ENCODE measurements at regions not wholly inside any gene's neighbourhood (a gene's known extent, or its start where the extent isn't known, plus 50 kb on each side); places are given as distances from the start of the nearest gene placed in this dataset.
A peak's percentile ranks its signal among the peaks of the same experiment; 100 is the strongest.

- no peak overlapping the region for H2BK120ac ChIP-seq (ENCODE audit: low read depth, low read length)
- H3K23ac ChIP-seq (ENCODE audit: low read depth, low read length), result no peak overlapping the region
- H3K18ac ChIP-seq (ENCODE audit: low read depth, low read length), result no peak overlapping the region
- dilution Hi-C loops (cut with HindIII; ENCODE audit: low sequenced_read_pairs, unreplicated experiment), result no loop called here
- intact Hi-C loops (cut with micrococcal nuclease), result no loop called here
- no peak overlapping the region for H2BK20ac ChIP-seq (ENCODE audit: low read depth, low read length)
- H3K14ac ChIP-seq (replicated peaks; ENCODE audit: low read depth, low read length), result no peak overlapping the region
- DNase-seq (no peak), ATAC-seq (ENCODE audit: low read depth) (no peak)
- WGBS, 2 experiments (ENCODE audit: extremely low coverage in 2 of 2, insufficient read length in 1 of 2), result 25% methylated on average over 6 of the region's 11 CpGs; no CpG with 5 or more reads in 1 of the 2 experiments
- peaks cover 6% of the 10 kb centered on the region for H3K9me3 ChIP-seq (ENCODE audit: control insufficient read depth, insufficient read depth, low read length)
- no peaks in the 10 kb centered on the region for H4K20me1 ChIP-seq (ENCODE audit: insufficient read depth, low read length)
- no peak overlapping the region for H2BK15ac ChIP-seq (ENCODE audit: low read depth, low read length)
- no peak overlapping the region for H3K4me3 ChIP-seq (ENCODE audit: insufficient read depth, low read depth, low read length)
- H4K8ac ChIP-seq (ENCODE audit: low read depth in 2 of 2, low read length in 2 of 2), result no peak overlapping the region
- H3K4me2 ChIP-seq (ENCODE audit: low read depth, low read length), result peak overlapping the region; percentile 57
- H3K9me1 ChIP-seq (ENCODE audit: insufficient read depth, low read length), result no peaks in the 10 kb centered on the region
- H2AK9ac ChIP-seq (replicated peaks; ENCODE audit: low read depth, low read length, poor library complexity), result no peak overlapping the region
- H2BK5ac ChIP-seq (ENCODE audit: low read depth, low read length, poor library complexity, severe bottlenecking), result no peak overlapping the region
- ChIA-PET CTCF (no interaction called here), POLR2A (ENCODE audit: unreplicated experiment) (no interaction called here)
- no peaks in the 10 kb centered on the region for H3K4me1 ChIP-seq (ENCODE audit: control insufficient read depth, insufficient read depth, low read length)
- H3K27me3 ChIP-seq (ENCODE audit: control insufficient read depth, insufficient read depth, low read length), result peaks cover 34% of the 10 kb centered on the region
- TF ChIP-seq CTCF (conservative IDR thresholded peaks at IDR 0.05; ENCODE audit: low read depth, low read length) (no peak), BHLHE40 (IDR thresholded peaks at IDR 0.05; ENCODE audit: low read depth, low read length) (peak; percentile 18; the same call in 1 of the 2 replicates)
- peak overlapping the region; percentile 13 for H2AFZ ChIP-seq (replicated peaks; ENCODE audit: low read length, poor library complexity)
- H2AK5ac ChIP-seq (ENCODE audit: low read depth, low read length), result no peak overlapping the region
- in situ Hi-C loops (cut with MboI; ENCODE audit: low sequenced_read_pairs), result no loop called here
- H4K5ac ChIP-seq (ENCODE audit: low read depth, low read length), result no peak overlapping the region
- BruUV-seq (replicated peaks), result no TSS peak
- no peak overlapping the region for H3K9ac ChIP-seq (ENCODE audit: low read depth, low read length)
- no peaks in the 10 kb centered on the region for H3K79me1 ChIP-seq (ENCODE audit: low read depth in 1 of 2, low read length in 2 of 2)
- H3K36me3 ChIP-seq (ENCODE audit: control insufficient read depth, insufficient read depth, low read length), result no peaks in the 10 kb centered on the region
- no peak overlapping the region for H4K91ac ChIP-seq (ENCODE audit: insufficient read depth, low read depth, low read length)
- H3K4ac ChIP-seq (ENCODE audit: low read depth, low read length), result no peak overlapping the region
- no peak overlapping the region for H3K27ac ChIP-seq (ENCODE audit: insufficient read depth, low read length)
- H3K56ac ChIP-seq (ENCODE audit: extremely low read depth, insufficient read depth, low read length), result no peak overlapping the region
Measured at GRCh38 chr20:51230727-51231126, 207.8 kb upstream of the KCNG1 start.

Measured in IMR-90 (cell line).